ENCODE measurements at regions not wholly inside any gene's neighbourhood (a gene's known extent, or its start where the extent isn't known, plus 50 kb on each side); places are given as distances from the start of the nearest gene placed in this dataset.
"Not testable (repeated sequence)": the region's sequence is repeated elsewhere in the genome, so short reads cannot be mapped to it uniquely, and the experiment has no call there.

DNA sequence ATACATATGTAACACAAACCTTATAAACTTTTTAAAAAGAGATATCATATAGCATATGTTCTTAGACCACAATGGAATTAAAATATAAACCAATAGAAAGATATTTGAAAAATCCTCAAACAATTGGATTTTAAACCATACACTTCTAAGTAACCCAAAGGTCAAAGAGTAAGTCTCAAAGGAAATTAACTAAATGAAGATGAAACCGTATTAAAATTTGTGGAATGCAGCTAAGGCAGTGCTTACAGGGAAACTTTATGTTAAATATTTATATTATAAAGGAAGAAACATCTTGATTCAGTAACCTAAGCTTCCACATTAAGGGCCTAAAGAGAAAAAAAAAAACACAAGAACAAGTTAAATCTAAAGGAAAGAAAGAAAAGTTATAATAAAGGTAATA, 966.1 kb downstream of the SLC4A3 start:
- H3K36me3 Mint-ChIP-seq = no peaks in the 10 kb centered on the region
- H3K4me1 Mint-ChIP-seq = no peaks in the 10 kb centered on the region
- H3K9me3 Mint-ChIP-seq = no peaks in the 10 kb centered on the region
- no peaks in the 10 kb centered on the region for H3K27me3 Mint-ChIP-seq
- no peak overlapping the region for H3K27ac Mint-ChIP-seq
- no peak overlapping the region for H3K4me3 Mint-ChIP-seq

DNA sequence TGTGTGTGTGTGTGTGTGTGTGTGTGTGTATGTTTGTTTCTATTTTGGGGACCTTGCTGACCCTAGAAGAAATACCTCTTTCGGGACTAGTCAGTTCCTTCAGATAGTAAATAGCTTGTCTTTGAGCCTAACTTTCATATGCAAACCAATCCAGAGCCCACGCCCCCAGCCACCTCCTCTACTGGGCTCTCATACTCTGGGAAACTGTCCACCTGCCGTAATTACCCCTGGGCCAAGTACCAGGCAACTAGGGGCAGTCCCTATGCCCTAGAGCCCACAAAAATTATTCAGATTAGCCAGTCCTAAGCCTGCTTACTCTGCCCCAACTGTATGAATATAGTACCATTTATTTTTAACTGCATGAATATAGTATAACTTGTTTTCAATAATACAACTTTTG, 970.4 kb downstream of the EPHA4 start:
- H3K27ac Mint-ChIP-seq = no peak overlapping the region
- no peaks in the 10 kb centered on the region for H3K27me3 Mint-ChIP-seq
- no peak overlapping the region for H3K4me3 Mint-ChIP-seq
- no peaks in the 10 kb centered on the region for H3K36me3 Mint-ChIP-seq
- H3K9me3 Mint-ChIP-seq = peaks cover 1 to 5% (median 3%) of the 10 kb centered on the region in 3 donors
- H3K4me1 Mint-ChIP-seq = no peaks in the 10 kb centered on the region

GRCh38 chr2:220613004-220613403, 959.1 kb downstream of the EPHA4 start:
- not testable (repeated sequence) for H3K36me3 Mint-ChIP-seq, H3K27ac Mint-ChIP-seq, H3K27me3 Mint-ChIP-seq, H3K4me1 Mint-ChIP-seq, H3K9me3 Mint-ChIP-seq, H3K4me3 Mint-ChIP-seq

DNA sequence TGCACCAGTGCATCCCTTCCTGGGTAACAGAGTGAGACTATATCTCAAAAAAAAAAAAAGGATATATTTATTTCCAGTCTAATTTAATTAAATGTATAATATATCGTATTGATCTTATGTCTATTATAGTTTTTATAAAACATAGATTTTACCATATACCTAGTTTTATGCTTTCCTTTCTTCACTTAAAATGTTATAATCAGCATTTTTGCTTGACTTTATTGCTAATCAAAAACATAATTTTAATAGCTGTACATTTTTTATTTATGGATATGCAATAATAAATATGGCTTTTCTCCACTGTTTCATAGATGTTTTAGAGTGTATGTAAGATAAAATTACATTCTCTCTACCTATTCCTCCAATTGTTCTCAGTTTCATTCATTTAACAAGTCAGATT, 958.0 kb downstream of the EPHA4 start:
- H3K4me1 Mint-ChIP-seq = no peaks in the 10 kb centered on the region
- H3K4me3 Mint-ChIP-seq = no peak overlapping the region
- H3K27ac Mint-ChIP-seq = no peak overlapping the region
- no peaks in the 10 kb centered on the region for H3K36me3 Mint-ChIP-seq
- peaks cover 0 to 2% (median 2%) of the 10 kb centered on the region in 3 donors for H3K9me3 Mint-ChIP-seq
- no peaks in the 10 kb centered on the region for H3K27me3 Mint-ChIP-seq

DNA sequence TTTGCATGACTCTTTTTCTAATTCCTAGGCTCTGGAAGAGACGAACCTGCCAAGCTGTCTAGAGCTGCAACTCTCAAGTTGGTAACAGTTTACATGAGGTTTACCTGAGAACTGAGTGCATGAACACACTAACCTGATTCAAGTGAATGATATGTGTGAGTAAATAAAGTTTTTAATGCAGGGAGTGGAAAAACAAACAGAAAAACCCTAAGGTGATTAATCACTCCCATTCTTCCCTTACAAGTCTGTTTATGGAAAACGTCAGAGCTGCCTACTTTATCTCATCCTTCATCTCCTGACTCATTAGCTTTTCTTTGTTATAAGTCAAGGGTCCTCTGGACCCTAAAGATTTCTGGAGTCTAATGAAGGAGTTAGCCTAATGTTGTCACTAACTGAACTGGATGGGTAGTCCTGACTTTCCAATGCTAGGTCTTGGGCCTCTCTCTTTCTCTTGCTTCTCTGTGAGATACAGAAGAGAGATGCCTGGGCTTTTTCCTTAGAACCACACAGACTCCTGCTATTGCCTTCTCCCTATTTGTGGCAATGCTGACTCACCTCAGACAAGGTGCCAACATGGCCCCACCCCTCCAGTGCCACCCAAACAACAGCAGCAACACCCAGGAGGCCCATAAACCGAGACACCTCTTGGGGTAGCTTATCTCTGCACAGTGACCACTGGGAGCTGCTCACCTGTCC, 952.4 kb downstream of the EPHA4 start:
- Mint-ChIP-seq H3K4me3 (no peak overlapping the region), H3K36me3 (no peaks in the 10 kb centered on the region), H3K27ac (no peak overlapping the region), H3K4me1 (no peaks in the 10 kb centered on the region), H3K9me3 (peaks cover 0 to 2% (median 0%) of the 10 kb centered on the region in 3 donors), H3K27me3 (no peaks in the 10 kb centered on the region)

GRCh38 chr2:220626603-220627002, 945.5 kb downstream of the EPHA4 start:
- Mint-ChIP-seq H3K27ac (no peak overlapping the region), H3K36me3 (no peaks in the 10 kb centered on the region), H3K9me3 (no peaks in the 10 kb centered on the region), H3K27me3 (no peaks in the 10 kb centered on the region), H3K4me1 (no peaks in the 10 kb centered on the region), H3K4me3 (no peak overlapping the region)

GRCh38 chr2:220628252-220628651, 943.9 kb downstream of the EPHA4 start:
- H3K27me3 Mint-ChIP-seq = no peaks in the 10 kb centered on the region
- H3K9me3 Mint-ChIP-seq = no peaks in the 10 kb centered on the region
- no peaks in the 10 kb centered on the region for H3K36me3 Mint-ChIP-seq
- no peak overlapping the region for H3K4me3 Mint-ChIP-seq
- no peaks in the 10 kb centered on the region for H3K4me1 Mint-ChIP-seq
- no peak overlapping the region for H3K27ac Mint-ChIP-seq

DNA sequence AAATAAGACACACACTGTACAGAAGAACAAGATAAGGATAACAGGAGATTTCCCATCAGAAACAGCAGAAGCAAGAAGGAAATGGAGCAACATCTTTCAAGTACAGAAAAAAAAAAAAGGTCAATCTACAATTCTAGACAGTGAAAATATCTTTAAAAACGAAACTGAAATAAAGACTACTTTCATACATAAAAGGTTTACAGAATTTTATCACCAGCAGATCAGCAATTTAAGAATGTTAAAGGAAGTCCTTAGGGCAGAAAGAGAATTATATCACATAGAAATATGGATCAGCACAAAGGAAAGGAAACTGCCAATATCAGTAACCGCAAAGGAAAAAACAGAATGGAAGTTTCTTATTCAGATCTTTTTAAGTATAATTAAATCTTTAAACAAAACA, 931.0 kb downstream of the EPHA4 start:
- Mint-ChIP-seq H3K4me3 (no peak overlapping the region), H3K36me3 (no peaks in the 10 kb centered on the region), H3K9me3 (no peaks in the 10 kb centered on the region), H3K27ac (no peak overlapping the region), H3K4me1 (peaks cover 0 to 5% (median 0%) of the 10 kb centered on the region in 3 donors), H3K27me3 (no peaks in the 10 kb centered on the region)

DNA sequence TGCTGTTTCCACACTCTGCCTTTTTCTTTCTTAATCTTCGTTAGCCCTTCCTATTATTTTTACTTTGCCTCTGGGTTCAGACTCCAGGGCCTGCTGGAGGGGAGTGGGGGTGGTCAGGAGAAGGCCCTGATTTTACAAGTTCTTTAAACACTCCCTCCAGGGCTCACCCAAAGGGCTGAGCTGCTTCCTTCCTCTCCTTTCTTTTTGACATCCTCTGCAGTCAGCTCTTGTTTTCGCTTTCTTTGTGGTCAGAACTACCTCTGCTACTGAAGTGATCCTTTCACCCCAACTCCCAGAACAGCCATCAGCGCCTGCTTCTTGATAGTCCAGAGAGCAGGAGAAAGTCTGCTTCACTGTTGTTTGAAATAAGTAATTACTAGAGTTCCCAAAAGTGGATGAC, 925.7 kb downstream of the EPHA4 start:
- H3K36me3 Mint-ChIP-seq = no peaks in the 10 kb centered on the region
- no peak overlapping the region for H3K4me3 Mint-ChIP-seq
- H3K9me3 Mint-ChIP-seq = no peaks in the 10 kb centered on the region
- H3K4me1 Mint-ChIP-seq = peaks cover 3 to 5% (median 3%) of the 10 kb centered on the region in 3 donors
- H3K27ac Mint-ChIP-seq = no peak overlapping the region
- H3K27me3 Mint-ChIP-seq = peaks cover 3% of the 10 kb centered on the region

DNA sequence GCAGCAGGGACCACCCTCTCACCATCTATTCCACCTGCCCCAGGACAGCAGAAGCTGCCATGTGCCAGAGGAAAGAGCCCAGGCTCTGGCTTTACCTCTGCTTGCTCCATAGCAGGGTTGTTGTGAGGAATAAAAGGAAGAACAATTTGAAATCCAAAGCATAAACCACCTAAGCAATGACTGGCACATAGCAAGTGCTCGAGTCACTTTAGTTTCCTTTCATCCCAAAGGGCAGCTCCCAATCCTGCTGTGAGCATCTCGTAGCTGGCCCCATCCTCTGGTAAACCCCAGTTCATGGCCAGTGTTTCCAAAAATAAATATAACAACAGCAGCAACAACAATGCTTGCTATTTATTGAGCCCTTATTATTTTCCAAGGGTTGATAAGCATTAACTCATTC, 923.5 kb downstream of the EPHA4 start:
- Mint-ChIP-seq H3K27ac (no peak overlapping the region), H3K27me3 (peaks cover 3% of the 10 kb centered on the region), H3K36me3 (no peaks in the 10 kb centered on the region), H3K4me1 (peaks cover 3 to 5% (median 3%) of the 10 kb centered on the region in 3 donors), H3K9me3 (no peaks in the 10 kb centered on the region), H3K4me3 (no peak overlapping the region)

GRCh38 chr2:220653776-220654175, 918.3 kb downstream of the EPHA4 start:
- Mint-ChIP-seq H3K9me3 (no peaks in the 10 kb centered on the region), H3K27ac (no peak overlapping the region), H3K27me3 (peaks cover 4% of the 10 kb centered on the region), H3K4me1 (no peaks in the 10 kb centered on the region), H3K36me3 (no peaks in the 10 kb centered on the region), H3K4me3 (no peak overlapping the region)

- Mint-ChIP-seq H3K27ac (no peak overlapping the region), H3K36me3 (no peaks in the 10 kb centered on the region), H3K27me3 (peaks cover 4% of the 10 kb centered on the region), H3K9me3 (no peaks in the 10 kb centered on the region), H3K4me3 (no peak overlapping the region), H3K4me1 (no peaks in the 10 kb centered on the region)
Observed at GRCh38 chr2:220654322-220654721, 917.8 kb downstream of the EPHA4 start.

DNA sequence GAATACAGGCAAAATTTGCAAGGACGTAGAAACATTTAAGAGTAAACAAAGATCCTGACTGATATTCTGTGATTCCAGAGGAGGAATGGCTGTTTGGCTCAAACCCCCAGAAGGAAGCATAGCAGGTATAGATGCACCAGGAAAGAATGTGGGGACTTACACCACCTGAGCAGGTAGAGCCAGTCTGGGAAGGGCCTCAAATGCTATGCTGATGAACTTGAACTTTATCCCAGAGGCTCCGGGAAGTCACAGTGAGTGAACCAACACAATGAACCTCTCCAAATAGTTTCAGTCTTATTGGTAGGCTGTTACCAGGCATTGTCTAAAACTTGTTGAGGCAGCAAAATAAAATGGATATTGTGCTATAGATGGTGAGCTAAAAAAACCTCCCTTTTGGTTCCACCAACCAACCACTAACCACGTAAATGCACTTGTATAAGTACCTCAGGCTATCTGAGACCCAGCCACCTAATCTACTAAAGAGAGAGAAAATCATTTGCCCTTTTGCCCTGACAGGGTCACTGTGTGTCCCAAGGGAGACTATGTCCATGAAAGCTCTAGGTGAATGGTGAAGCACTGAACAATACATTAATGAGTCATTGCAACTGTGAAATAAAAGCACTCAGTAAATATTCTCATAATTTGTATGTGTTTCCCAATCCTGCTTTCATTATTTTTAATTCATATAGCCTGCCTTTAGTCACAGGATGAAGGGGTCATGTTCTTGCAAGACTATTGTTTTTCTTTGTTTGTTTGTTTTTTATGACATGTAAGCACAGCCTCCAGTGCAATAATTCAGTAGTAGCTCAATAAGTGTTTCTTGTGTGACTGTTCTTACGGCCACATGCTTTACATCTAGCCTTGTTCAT, 911.6 kb downstream of the EPHA4 start:
- Mint-ChIP-seq H3K27me3 (peaks cover 4% of the 10 kb centered on the region), H3K4me3 (no peak overlapping the region), H3K27ac (no peak overlapping the region), H3K9me3 (peaks cover 0 to 4% (median 0%) of the 10 kb centered on the region in 3 donors), H3K36me3 (no peaks in the 10 kb centered on the region), H3K4me1 (no peaks in the 10 kb centered on the region)

- H3K27me3 Mint-ChIP-seq = peaks cover 4% of the 10 kb centered on the region
- H3K36me3 Mint-ChIP-seq = no peaks in the 10 kb centered on the region
- H3K9me3 Mint-ChIP-seq = peaks cover 0 to 4% (median 0%) of the 10 kb centered on the region in 3 donors
- no peak overlapping the region for H3K4me3 Mint-ChIP-seq
- no peaks in the 10 kb centered on the region for H3K4me1 Mint-ChIP-seq
- no peak overlapping the region for H3K27ac Mint-ChIP-seq
Observed at GRCh38 chr2:220662431-220662830, 909.7 kb downstream of the EPHA4 start.

GRCh38 chr2:220663065-220663464, 909.0 kb downstream of the EPHA4 start:
- Mint-ChIP-seq H3K36me3 (no peaks in the 10 kb centered on the region), H3K27ac (no peak overlapping the region), H3K4me1 (no peaks in the 10 kb centered on the region), H3K27me3 (peaks cover 4% of the 10 kb centered on the region), H3K4me3 (no peak overlapping the region), H3K9me3 (peaks cover 0 to 4% (median 0%) of the 10 kb centered on the region in 3 donors)
